ENCODE measurements at regions not wholly inside any gene's neighbourhood (a gene's known extent, or its start where the extent isn't known, plus 50 kb on each side); places are given as distances from the start of the nearest gene placed in this dataset.
"Not testable (repeated sequence)": the region's sequence is repeated elsewhere in the genome, so short reads cannot be mapped to it uniquely, and the experiment has no call there.

GRCh38 chr6:57975127-57975526 is 657.7 kb downstream of the PRIM2 start:
- TF ChIP-seq POLR2AphosphoS5 (IDR thresholded peaks at IDR 0.05; ENCODE audit: insufficient read depth in 1 of 2, low read depth in 1 of 2); POLR2A (IDR thresholded peaks at IDR 0.05): not testable (repeated sequence)

Measured in vagina (tissue), 2 donors.